HepG2 (cell line): ENCODE measurements at regions not wholly inside any gene's neighbourhood (a gene's known extent, or its start where the extent isn't known, plus 50 kb on each side); places are given as distances from the start of the nearest gene placed in this dataset.

Experiments used
- ARID2 ChIP-seq: sonication (generic); formaldehyde crosslinking; IDR thresholded peaks from 2 replicates; pipeline ENCODE4 v1.8.1; 2022; ENCODE audit warnings: mild to moderate bottlenecking, missing genetic modification reagents, borderline replicate concordance
- CEBPG ChIP-seq: IDR thresholded peaks from 2 replicates; pipeline ENCODE4 v1.6.1; 2016
- CERS6 ChIP-seq: sonication (generic); formaldehyde crosslinking; IDR thresholded peaks from 2 replicates; pipeline ENCODE4 v1.5.0; 2020; ENCODE audit warnings: missing genetic modification reagents
- CSRNP2 ChIP-seq: sonication (generic); formaldehyde crosslinking; conservative IDR thresholded peaks from 2 replicates; pipeline ENCODE4 v1.8.0; 2022; ENCODE audit warnings: low read depth, missing genetic modification reagents
- FOXJ3 ChIP-seq: sonication (generic); formaldehyde crosslinking; IDR thresholded peaks from 2 replicates; pipeline ENCODE4 v1.4.0; 2020; ENCODE audit warnings: missing genetic modification reagents, mild to moderate bottlenecking, borderline replicate concordance
- GLMP ChIP-seq: sonication (generic); formaldehyde crosslinking; IDR thresholded peaks from 2 replicates; pipeline ENCODE4 v1.9.0; 2021; ENCODE audit warnings: missing genetic modification reagents, mild to moderate bottlenecking, borderline replicate concordance
- KDM3A ChIP-seq: IDR thresholded peaks from 2 replicates; pipeline ENCODE4 v1.6.1; 2018; ENCODE audit warnings: low read depth, missing compliant biosample characterization
- MAF1 ChIP-seq: sonication (generic); formaldehyde crosslinking; IDR thresholded peaks from 2 replicates; pipeline ENCODE4 v1.5.0; 2020; ENCODE audit warnings: missing genetic modification reagents, borderline replicate concordance
- MTF2 ChIP-seq: sonication (generic); formaldehyde crosslinking; IDR thresholded peaks from 2 replicates; pipeline ENCODE4 v1.5.0; 2020; ENCODE audit warnings: missing genetic modification reagents, borderline replicate concordance
- POGZ ChIP-seq: sonication (generic); formaldehyde crosslinking; IDR thresholded peaks from 2 replicates; pipeline ENCODE4 v1.4.0; 2020; ENCODE audit warnings: mild to moderate bottlenecking, missing genetic modification reagents
- RFX1 ChIP-seq: fragments of 450-650 bp; IDR thresholded peaks from 2 replicates; pipeline ENCODE4 v1.6.1; 2017
- STAT5B ChIP-seq: sonication (generic); formaldehyde crosslinking; IDR thresholded peaks from 2 replicates; pipeline ENCODE4 v1.4.0; 2020; ENCODE audit warnings: missing genetic modification reagents
- TFDP2 ChIP-seq: sonication (generic); formaldehyde crosslinking; IDR thresholded peaks from 2 replicates; pipeline ENCODE4 v1.4.0; 2020; ENCODE audit warnings: missing genetic modification reagents
- ZBTB8A ChIP-seq: sonication (generic); formaldehyde crosslinking; IDR thresholded peaks from 2 replicates; pipeline ENCODE4 v1.4.0; 2020; ENCODE audit warnings: mild to moderate bottlenecking, low read depth, missing genetic modification reagents, borderline replicate concordance
- ZNF124 ChIP-seq: sonication (generic); formaldehyde crosslinking; IDR thresholded peaks from 2 replicates; pipeline ENCODE4 v1.4.0; 2020; ENCODE audit warnings: missing genetic modification reagents
- ZNF24 ChIP-seq: fragments of 450-650 bp; IDR thresholded peaks from 2 replicates; pipeline ENCODE4 v1.6.1; 2017; ENCODE audit warnings: antibody characterized with exemption, mild to moderate bottlenecking
- ZNF460 ChIP-seq: sonication (generic); formaldehyde crosslinking; IDR thresholded peaks from 2 replicates; pipeline ENCODE4 v1.5.1; 2020; ENCODE audit warnings: missing genetic modification reagents, mild to moderate bottlenecking, borderline replicate concordance
- ZNF512B ChIP-seq: sonication (generic); formaldehyde crosslinking; IDR thresholded peaks from 2 replicates; pipeline ENCODE4 v1.5.1; 2020; ENCODE audit warnings: missing genetic modification reagents, mild to moderate bottlenecking, borderline replicate concordance
- ZNF549 ChIP-seq: sonication (generic); formaldehyde crosslinking; IDR thresholded peaks from 2 replicates; pipeline ENCODE4 v1.5.0; 2020; ENCODE audit warnings: missing genetic modification reagents
- ZNF605 ChIP-seq: sonication (generic); formaldehyde crosslinking; IDR thresholded peaks from 2 replicates; pipeline ENCODE4 v1.8.0; 2022; ENCODE audit warnings: mild to moderate bottlenecking, missing genetic modification reagents

GRCh38 chr20:50388733-50389437 is 121.3 kb upstream of the PTPN1 start (continued):
- TF ChIP-seq CERS6 (no peak), STAT5B (CRISPR knock-in tag) (peak; percentile 50; the same call in 1 of the 2 replicates), GLMP (CRISPR knock-in tag) (no peak), TFDP2 (CRISPR knock-in tag) (no peak), MAF1 (CRISPR knock-in tag) (peak; percentile 38; the same call in 1 of the 2 replicates), ZBTB8A (0 out of 2 replicates have a peak, but pooled peaks have one; percentile 31), KDM3A (peak; percentile 78; the same call in 1 of the 2 replicates), ARID2 (CRISPR knock-in tag) (no peak; the same call in 1 of the 2 replicates), ZNF549 (CRISPR knock-in tag) (no peak), FOXJ3 (CRISPR knock-in tag) (peak; percentile 70), RFX1 (no peak), MTF2 (CRISPR knock-in tag) (no peak), ZNF124 (CRISPR knock-in tag) (peak; percentile 70), POGZ (CRISPR knock-in tag) (peak; percentile 82), CSRNP2 (CRISPR knock-in tag) (no peak), CEBPG (CRISPR knock-in tag) (peak; percentile 82), ZNF512B (no peak), ZNF605 (CRISPR knock-in tag) (peak; percentile 64), ZNF460 (CRISPR knock-in tag) (no peak; the same call in 1 of the 2 replicates), ZNF24 (peak; percentile 75)
